Subcutaneous abdominal adipose tissue (tissue), 5 donors: ENCODE measurements at regions not wholly inside any gene's neighbourhood (a gene's known extent, or its start where the extent isn't known, plus 50 kb on each side); places are given as distances from the start of the nearest gene placed in this dataset.
"Not testable (repeated sequence)": the region's sequence is repeated elsewhere in the genome, so short reads cannot be mapped to it uniquely, and the experiment has no call there.

Experiments
- H3K27ac ChIP-seq: one replicate; pipeline ENCODE4 v1.7.0; 2013; ENCODE audit warnings: low read depth, mild to moderate bottlenecking, inconsistent platforms, low read length, moderate library complexity
- H3K27me3 ChIP-seq, 5 donors: one replicate each; pipeline ENCODE4 v1.7.0; 2013; ENCODE audit warnings: low read length in 5 of 5, inconsistent platforms in 1 of 5; ENCODE audit not compliant: control insufficient read depth in 5 of 5, insufficient read depth in 4 of 5
- H3K36me3 ChIP-seq, 5 donors: one replicate each; pipeline ENCODE4 v1.7.0; 2013; ENCODE audit warnings: low read length in 5 of 5; ENCODE audit not compliant: control insufficient read depth in 5 of 5, insufficient read depth in 5 of 5
- H3K4me1 ChIP-seq, 5 donors: one replicate each; pipeline ENCODE4 v1.7.0; 2013; ENCODE audit warnings: low read length in 5 of 5, mild to moderate bottlenecking in 3 of 5, moderate library complexity in 1 of 5; ENCODE audit not compliant: control insufficient read depth in 5 of 5, insufficient read depth in 5 of 5
- H3K4me3 ChIP-seq, 5 donors: one replicate each; pipeline ENCODE4 v1.7.0; 2013; ENCODE audit warnings: low read length in 5 of 5, low read depth in 1 of 5
- H3K9ac ChIP-seq, 5 donors: one replicate each; pipeline ENCODE4 v1.7.0; 2013; ENCODE audit warnings: low read length in 5 of 5, mild to moderate bottlenecking in 4 of 5, moderate library complexity in 3 of 5
- H3K9me3 ChIP-seq, 5 donors: one replicate each; pipeline ENCODE4 v1.7.0; 2013; ENCODE audit warnings: low read length in 5 of 5; ENCODE audit not compliant: control insufficient read depth in 5 of 5
- donor health status: healthy.
- donor health status: healthy.
- donor health status: healthy.
- donor health status: healthy.
- donor health status: healthy.

GRCh38 chr9:115575147-115575546 is 457.2 kb upstream of the TNC start:
- Histone ChIP-seq H3K36me3 (no peaks in the 10 kb centered on the region), H3K9ac (no peak overlapping the region), H3K4me3 (no peak overlapping the region)

GRCh38 chr9:115585458-115585857 is 467.5 kb upstream of the TNC start:
- not testable (repeated sequence) for H3K9me3 ChIP-seq, H3K27ac ChIP-seq, H3K27me3 ChIP-seq, H3K4me1 ChIP-seq, H3K4me3 ChIP-seq, H3K36me3 ChIP-seq, H3K9ac ChIP-seq

More at GRCh38 chr9:115575147-115575546, 457.2 kb upstream of the TNC start:
- Histone ChIP-seq H3K4me1 (no peaks in the 10 kb centered on the region), H3K27me3 (no peaks in the 10 kb centered on the region), H3K27ac (no peak overlapping the region), H3K9me3 (no peaks in the 10 kb centered on the region)

GRCh38 chr9:115587310-115587709 is 469.4 kb upstream of the TNC start:
- Histone ChIP-seq H3K4me1 (peaks cover 0 to 15% (median 8%) of the 10 kb centered on the region in 5 donors), H3K27me3 (no peaks in the 10 kb centered on the region), H3K36me3 (no peaks in the 10 kb centered on the region), H3K27ac (no peak overlapping the region), H3K9me3 (peaks cover 0 to 10% (median 7%) of the 10 kb centered on the region in 5 donors), H3K4me3 (no peak overlapping the region), H3K9ac (no peak overlapping the region)

- Histone ChIP-seq H3K4me1 (peaks cover 0 to 23% (median 9%) of the 10 kb centered on the region in 5 donors), H3K27ac (no peak overlapping the region), H3K9me3 (peaks cover 0 to 10% (median 7%) of the 10 kb centered on the region in 5 donors), H3K27me3 (no peaks in the 10 kb centered on the region), H3K4me3 (no peak overlapping the region), H3K36me3 (no peaks in the 10 kb centered on the region), H3K9ac (peak overlapping the region in 1 of 5 donors; percentile 46)
These were observed 472.1 kb upstream of the TNC start for GRCh38 chr9:115590011-115590410.

- H3K9me3 ChIP-seq: peaks cover 0 to 10% (median 7%) of the 10 kb centered on the region in 5 donors
- peak overlapping the region; percentile 39 for H3K27ac ChIP-seq
- H3K4me3 ChIP-seq: no peak overlapping the region
- H3K9ac ChIP-seq: peak overlapping the region in 1 of 5 donors; percentile 20
- no peaks in the 10 kb centered on the region for H3K36me3 ChIP-seq
- H3K4me1 ChIP-seq: peaks cover 0 to 36% (median 15%) of the 10 kb centered on the region in 5 donors
- no peaks in the 10 kb centered on the region for H3K27me3 ChIP-seq
These were observed 473.6 kb upstream of the TNC start for GRCh38 chr9:115591584-115591984.

- Histone ChIP-seq H3K4me1 (peaks cover 0 to 36% (median 15%) of the 10 kb centered on the region in 5 donors), H3K36me3 (no peaks in the 10 kb centered on the region), H3K4me3 (no peak overlapping the region), H3K9ac (peak overlapping the region in 1 of 5 donors; percentile 3), H3K27me3 (no peaks in the 10 kb centered on the region), H3K27ac (no peak overlapping the region), H3K9me3 (peaks cover 0 to 10% (median 7%) of the 10 kb centered on the region in 5 donors)
These were observed 475.7 kb upstream of the TNC start for GRCh38 chr9:115593587-115594091.

- peaks cover 0 to 4% (median 3%) of the 10 kb centered on the region in 5 donors for H3K9me3 ChIP-seq
- H3K27ac ChIP-seq: no peak overlapping the region
- H3K4me3 ChIP-seq: no peak overlapping the region
- H3K9ac ChIP-seq: no peak overlapping the region
- H3K36me3 ChIP-seq: no peaks in the 10 kb centered on the region
- peaks cover 0 to 36% (median 15%) of the 10 kb centered on the region in 5 donors for H3K4me1 ChIP-seq
- no peaks in the 10 kb centered on the region for H3K27me3 ChIP-seq
These were observed 476.6 kb upstream of the TNC start for GRCh38 chr9:115594557-115594956.

GRCh38 chr9:115596021-115596745 is 478.2 kb upstream of the TNC start:
- Histone ChIP-seq H3K27ac (no peak overlapping the region), H3K4me3 (peak overlapping the region in 2 of 5 donors; percentile 2 to 25), H3K9me3 (no peaks in the 10 kb centered on the region), H3K27me3 (no peaks in the 10 kb centered on the region), H3K9ac (no peak overlapping the region), H3K4me1 (peaks cover 0 to 26% (median 12%) of the 10 kb centered on the region in 5 donors), H3K36me3 (no peaks in the 10 kb centered on the region)

GRCh38 chr9:115596746-115597080 is 478.8 kb upstream of the TNC start:
- H3K4me3 ChIP-seq: peak overlapping the region in 2 of 5 donors; percentile 2 to 25
- H3K27me3 ChIP-seq: no peaks in the 10 kb centered on the region
- peaks cover 0 to 25% (median 10%) of the 10 kb centered on the region in 5 donors for H3K4me1 ChIP-seq
- no peak overlapping the region for H3K27ac ChIP-seq
- no peak overlapping the region for H3K9ac ChIP-seq
- H3K36me3 ChIP-seq: no peaks in the 10 kb centered on the region
- H3K9me3 ChIP-seq: no peaks in the 10 kb centered on the region

- no peak overlapping the region for H3K4me3 ChIP-seq
- no peaks in the 10 kb centered on the region for H3K27me3 ChIP-seq
These were observed 479.5 kb upstream of the TNC start for GRCh38 chr9:115597330-115597895.

More at GRCh38 chr9:115597330-115597895, 479.5 kb upstream of the TNC start:
- no peaks in the 10 kb centered on the region for H3K9me3 ChIP-seq
- H3K27ac ChIP-seq: no peak overlapping the region
- H3K4me1 ChIP-seq: peaks cover 0 to 22% (median 6%) of the 10 kb centered on the region in 5 donors
- no peak overlapping the region for H3K9ac ChIP-seq
- H3K36me3 ChIP-seq: no peaks in the 10 kb centered on the region
